HG03571 (cell line): ENCODE measurements at regions not wholly inside any gene's neighbourhood (a gene's known extent, or its start where the extent isn't known, plus 50 kb on each side); places are given as distances from the start of the nearest gene placed in this dataset.
"Not testable (repeated sequence)": the region's sequence is repeated elsewhere in the genome, so short reads cannot be mapped to it uniquely, and the experiment has no call there.

Experiments used
- ATAC-seq: cut with Tn5 transposase; IDR thresholded peaks from one replicate; pipeline ENCODE4 v1.9.1; 2021; ENCODE audit not compliant: unreplicated experiment

GRCh38 chr5:82717738-82718137, 359.5 kb downstream of the TMEM167A start:
- no peak for ATAC-seq

GRCh38 chr5:82714732-82715131, 362.5 kb downstream of the TMEM167A start:
- ATAC-seq, result not testable (repeated sequence)

- ATAC-seq, result no peak
These were observed 363.4 kb downstream of the TMEM167A start for GRCh38 chr5:82713811-82714210.

- no peak for ATAC-seq
These were observed 369.5 kb downstream of the TMEM167A start for GRCh38 chr5:82707741-82708140.

- no peak for ATAC-seq
These were observed 372.8 kb downstream of the TMEM167A start for GRCh38 chr5:82704381-82704780.

GRCh38 chr5:82702046-82702445, 375.1 kb downstream of the TMEM167A start:
- ATAC-seq, result no peak

- no peak for ATAC-seq
These were observed 377.5 kb downstream of the TMEM167A start for GRCh38 chr5:82699737-82700136.

- no peak for ATAC-seq
These were observed 379.2 kb downstream of the TMEM167A start for GRCh38 chr5:82698026-82698425.

- ATAC-seq, result no peak
These were observed 382.4 kb downstream of the TMEM167A start for GRCh38 chr5:82694711-82695285.

- ATAC-seq, result no peak
These were observed 384.4 kb downstream of the TMEM167A start for GRCh38 chr5:82692826-82693225.

- no peak for ATAC-seq
These were observed 392.5 kb downstream of the TMEM167A start for GRCh38 chr5:82684659-82685058.

GRCh38 chr5:82684165-82684564, 393.0 kb downstream of the TMEM167A start:
- ATAC-seq, result no peak

- ATAC-seq, result no peak
These were observed 397.5 kb downstream of the TMEM167A start for GRCh38 chr5:82679660-82680059.

- peak; percentile 70 for ATAC-seq
These were observed 398.5 kb upstream of the RPS23 start for GRCh38 chr5:82676661-82677060.

GRCh38 chr5:82674671-82675070, 396.5 kb upstream of the RPS23 start:
- no peak for ATAC-seq

- no peak for ATAC-seq
These were observed 395.1 kb upstream of the RPS23 start for GRCh38 chr5:82673057-82673809.

GRCh38 chr5:82670692-82671091, 392.5 kb upstream of the RPS23 start:
- no peak for ATAC-seq

GRCh38 chr5:82669720-82670119, 391.6 kb upstream of the RPS23 start:
- no peak for ATAC-seq

- no peak for ATAC-seq
These were observed 388.2 kb upstream of the RPS23 start for GRCh38 chr5:82666312-82666711.

- no peak for ATAC-seq
These were observed 386.6 kb upstream of the RPS23 start for GRCh38 chr5:82664732-82665131.

GRCh38 chr5:82663225-82663624, 385.1 kb upstream of the RPS23 start:
- ATAC-seq, result no peak

- no peak for ATAC-seq
These were observed 384.2 kb upstream of the RPS23 start for GRCh38 chr5:82662340-82662739.

- no peak for ATAC-seq
These were observed 383.8 kb upstream of the RPS23 start for GRCh38 chr5:82661933-82662332.
